CD14-positive monocyte (primary cell): ENCODE measurements at regions not wholly inside any gene's neighbourhood (a gene's known extent, or its start where the extent isn't known, plus 50 kb on each side); places are given as distances from the start of the nearest gene placed in this dataset.
"Not testable (repeated sequence)": the region's sequence is repeated elsewhere in the genome, so short reads cannot be mapped to it uniquely, and the experiment has no call there.

Experiments
- DNase-seq, 3 donors: peaks; one replicate each; pipeline ENCODE4 v3.0.0-alpha.2; 2011 to 2022
- H2AFZ ChIP-seq: 2 replicates; pipeline ENCODE4 v1.6.0; 2012; ENCODE audit warnings: mild to moderate bottlenecking, low read depth, low read length, inconsistent platforms; ENCODE audit not compliant: insufficient read depth, poor library complexity, severe bottlenecking
- H3K27ac ChIP-seq, 2 donors: 1 replicate in 1 of 2; 2 replicates in 1 of 2; pipeline ENCODE4 v1.5.1; 2012 to 2013; ENCODE audit warnings: low read length in 2 of 2, control low read depth in 1 of 2, inconsistent platforms in 1 of 2, low read depth in 1 of 2, mild to moderate bottlenecking in 1 of 2
- H3K27me3 ChIP-seq, 2 donors: one replicate each; pipeline versions ENCODE4 v1.6.0 to v1.6.1; 2011 to 2013; ENCODE audit warnings: low read length in 2 of 2; ENCODE audit not compliant: control insufficient read depth in 2 of 2, insufficient read depth in 2 of 2
- H3K36me3 ChIP-seq, 2 donors: replicated peaks in 1 of 2; 1 replicate in 1 of 2; 2 replicates in 1 of 2; pipeline versions ENCODE4 v1.5.1 to v1.6.1; 2012 to 2013; ENCODE audit warnings: low read length in 2 of 2, control low read depth in 1 of 2, inconsistent platforms in 1 of 2, mild to moderate bottlenecking in 1 of 2; ENCODE audit not compliant: insufficient read depth in 2 of 2, control insufficient read depth in 1 of 2
- H3K4me1 ChIP-seq, 2 donors: 1 replicate in 1 of 2; 2 replicates in 1 of 2; pipeline versions ENCODE4 v1.5.1 to v1.6.1; 2012 to 2013; ENCODE audit warnings: low read length in 2 of 2, control low read depth in 1 of 2, inconsistent platforms in 1 of 2, mild to moderate bottlenecking in 1 of 2, moderate library complexity in 1 of 2; ENCODE audit not compliant: insufficient read depth in 2 of 2, control insufficient read depth in 1 of 2
- H3K4me2 ChIP-seq: replicated peaks from 2 replicates; pipeline ENCODE3; 2012; ENCODE audit warnings: low read length, moderate library complexity, mild to moderate bottlenecking; ENCODE audit not compliant: poor library complexity, severe bottlenecking; ENCODE audit errors: extremely low read depth
- H3K4me3 ChIP-seq, 3 experiments: fragments of 200-600 bp in 1 of 3; sonication (generic) in 1 of 3; replicated peaks in 1 of 3; 1 replicate in 2 of 3; 2 replicates in 1 of 3; pipeline ENCODE4 v1.5.1; 2011 to 2013; ENCODE audit warnings: low read length in 3 of 3, mild to moderate bottlenecking in 3 of 3, control low read depth in 2 of 3, low read depth in 2 of 3, inconsistent platforms in 1 of 3, moderate library complexity in 1 of 3
- H3K79me2 ChIP-seq: 2 replicates; pipeline ENCODE4 v1.6.0; 2012; ENCODE audit warnings: mild to moderate bottlenecking, control low read depth, inconsistent platforms, low read length, moderate library complexity; ENCODE audit not compliant: insufficient read depth
- H3K9ac ChIP-seq: 2 replicates; pipeline ENCODE4 v1.6.0; 2017; ENCODE audit warnings: low read length, mild to moderate bottlenecking; ENCODE audit not compliant: insufficient read depth, poor library complexity, severe bottlenecking
- H3K9me3 ChIP-seq, 2 donors: replicated peaks in 1 of 2; 1 replicate in 1 of 2; 2 replicates in 1 of 2; pipeline versions ENCODE4 v1.5.1 to v1.6.1; 2012 to 2013; ENCODE audit warnings: low read length in 2 of 2, control low read depth in 1 of 2; ENCODE audit not compliant: control insufficient read depth in 1 of 2, insufficient read depth in 1 of 2
- H4K20me1 ChIP-seq: 2 replicates; pipeline ENCODE4 v1.6.0; 2012; ENCODE audit warnings: mild to moderate bottlenecking, low read length, control low read depth, moderate library complexity; ENCODE audit not compliant: insufficient read depth
- H3K27ac Mint-ChIP-seq, 7 donors: one replicate each; pipeline ENCODE4 v1.8.0; 2020; ENCODE audit warnings: mild to moderate bottlenecking in 7 of 7, mixed read lengths in 7 of 7, moderate library complexity in 6 of 7, inconsistent platforms in 2 of 7
- H3K27me3 Mint-ChIP-seq, 3 donors: one replicate each; pipeline ENCODE4 v1.8.0; 2021 to 2022; ENCODE audit warnings: low read depth in 3 of 3, mild to moderate bottlenecking in 3 of 3, mixed read lengths in 3 of 3, moderate library complexity in 3 of 3, inconsistent platforms in 1 of 3
- H3K36me3 Mint-ChIP-seq, 2 donors: one replicate each; pipeline ENCODE4 v1.8.0; 2020; ENCODE audit warnings: mixed read lengths in 2 of 2, inconsistent platforms in 1 of 2, mild to moderate bottlenecking in 1 of 2
- H3K4me1 Mint-ChIP-seq: one replicate; pipeline ENCODE4 v1.8.0; 2020; ENCODE audit warnings: mild to moderate bottlenecking, mixed read lengths
- H3K4me3 Mint-ChIP-seq, 2 donors: one replicate each; pipeline ENCODE4 v1.8.0; 2020; ENCODE audit warnings: mild to moderate bottlenecking in 2 of 2, mixed read lengths in 2 of 2, moderate library complexity in 1 of 2
- H3K9me3 Mint-ChIP-seq, 7 donors: one replicate each; pipeline ENCODE4 v1.8.0; 2020 to 2022; ENCODE audit warnings: mixed read lengths in 7 of 7, mild to moderate bottlenecking in 6 of 7, moderate library complexity in 6 of 7, inconsistent platforms in 2 of 7
- CTCF ChIP-seq: fragments of 200-600 bp; IDR thresholded peaks from one replicate; pipeline ENCODE4 v1.8.0; 2022; ENCODE audit warnings: antibody characterized with exemption, mild to moderate bottlenecking
- WGBS: methylation state at CpG from one replicate; pipeline ENCODE4 v1.1.5; 2013; ENCODE audit warnings: missing lambda C conversion rate; ENCODE audit not compliant: insufficient coverage; 5-methylcytosine and 5-hydroxymethylcytosine counted together
- intact Hi-C, 2 donors: fragments of 100-400 bp; cut with micrococcal nuclease; formaldehyde crosslinking; loops; one replicate each; pipeline versions ENCODE4 v1.15.0 to v1.15.1; 2023

GRCh38 chr16:55989569-55989907 lies 114.4 kb upstream of the CES5A start:
- Histone ChIP-seq H3K36me3 (no peaks in the 10 kb centered on the region), H3K27ac (no peak overlapping the region), H3K9me3 (peaks cover 0 to 9% of the 10 kb centered on the region in 2 donors), H3K9ac (no peak overlapping the region), H3K4me2 (no peak overlapping the region), H3K4me3 (no peak overlapping the region), H3K27me3 (no peaks in the 10 kb centered on the region), H3K79me2 (no peaks in the 10 kb centered on the region), H2AFZ (no peak overlapping the region), H4K20me1 (no peaks in the 10 kb centered on the region), H3K4me1 (no peaks in the 10 kb centered on the region)
- WGBS: 100% methylated on average over 1 of the region's 18 CpGs
- no peak for TF ChIP-seq CTCF
- Mint-ChIP-seq H3K9me3 (peaks cover 2 to 11% (median 9%) of the 10 kb centered on the region in 7 donors), H3K27ac (no peak overlapping the region), H3K4me1 (no peaks in the 10 kb centered on the region), H3K36me3 (no peaks in the 10 kb centered on the region), H3K27me3 (peaks cover 2 to 9% (median 8%) of the 10 kb centered on the region in 3 donors), H3K4me3 (no peak overlapping the region)
- no peak for DNase-seq
- intact Hi-C loops: no loop called here

- not testable (repeated sequence) for H3K4me1 Mint-ChIP-seq
Measured at GRCh38 chr16:55988850-55989568, 113.8 kb upstream of the CES5A start.

More at GRCh38 chr16:55988850-55989568, 113.8 kb upstream of the CES5A start:
- H3K4me3 ChIP-seq, H3K9ac ChIP-seq, H3K4me2 ChIP-seq, H3K36me3 Mint-ChIP-seq, H3K4me1 ChIP-seq, H4K20me1 ChIP-seq, H3K4me3 Mint-ChIP-seq, H3K79me2 ChIP-seq, H3K27me3 Mint-ChIP-seq, intact Hi-C loops, H3K27me3 ChIP-seq, H2AFZ ChIP-seq, H3K27ac Mint-ChIP-seq, H3K9me3 ChIP-seq, DNase-seq, H3K27ac ChIP-seq, H3K36me3 ChIP-seq: not testable (repeated sequence)
- WGBS: 95% methylated on average over 30 of the region's 48 CpGs
- H3K9me3 Mint-ChIP-seq: peaks cover 2 to 11% (median 9%) of the 10 kb centered on the region in 7 donors
